Fibroblast of skin of left quadriceps (primary cell): ENCODE measurements at regions not wholly inside any gene's neighbourhood (a gene's known extent, or its start where the extent isn't known, plus 50 kb on each side); places are given as distances from the start of the nearest gene placed in this dataset.
"Not testable (repeated sequence)": the region's sequence is repeated elsewhere in the genome, so short reads cannot be mapped to it uniquely, and the experiment has no call there.

ENCODE experiments used
- DNase-seq, 2 experiments: peaks; one replicate each; pipeline ENCODE4 v3.0.0-alpha.2; 2013; ENCODE audit warnings: low read depth in 2 of 2

DNA sequence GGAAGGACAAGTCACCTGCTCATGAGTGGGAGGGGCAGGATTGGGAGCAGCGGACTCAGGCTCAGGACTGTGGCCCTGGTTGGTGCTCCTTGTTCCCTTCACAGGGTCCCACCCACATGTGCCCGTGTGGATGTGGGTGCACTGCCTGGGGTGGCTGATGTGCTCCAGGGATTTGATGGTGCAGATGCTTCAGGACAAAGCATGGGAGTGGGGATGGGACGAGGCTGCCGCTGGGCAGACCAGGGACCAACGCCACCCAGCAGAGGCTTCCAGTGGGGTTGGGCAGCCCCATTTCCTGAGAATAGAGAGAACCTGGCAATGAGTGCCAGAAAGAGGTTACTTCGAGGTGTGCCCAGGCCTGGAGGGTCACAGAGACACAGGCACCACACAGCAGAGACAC lies 65.5 kb upstream of the IGLL5 start:
- DNase-seq: no peak

DNA sequence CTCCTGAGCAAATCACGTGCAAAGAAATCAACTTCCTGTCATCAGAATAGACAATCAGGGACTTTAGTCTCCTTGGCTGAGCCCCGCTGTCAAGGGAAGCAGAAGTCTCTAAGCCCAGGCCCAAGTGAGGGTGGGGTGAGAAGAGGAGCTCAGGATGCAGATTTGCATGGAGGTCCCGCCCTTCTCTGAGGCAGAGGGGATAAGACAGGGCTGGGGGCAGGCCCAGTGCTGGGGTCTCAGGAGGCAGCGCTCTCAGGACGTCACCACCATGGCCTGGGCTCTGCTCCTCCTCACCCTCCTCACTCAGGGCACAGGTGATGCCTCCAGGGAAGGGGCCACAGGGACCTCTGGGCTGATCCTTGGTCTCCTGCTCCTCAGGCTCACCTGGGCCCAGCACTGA lies 65.1 kb upstream of the IGLL5 start:
- DNase-seq: not testable (repeated sequence)

DNA sequence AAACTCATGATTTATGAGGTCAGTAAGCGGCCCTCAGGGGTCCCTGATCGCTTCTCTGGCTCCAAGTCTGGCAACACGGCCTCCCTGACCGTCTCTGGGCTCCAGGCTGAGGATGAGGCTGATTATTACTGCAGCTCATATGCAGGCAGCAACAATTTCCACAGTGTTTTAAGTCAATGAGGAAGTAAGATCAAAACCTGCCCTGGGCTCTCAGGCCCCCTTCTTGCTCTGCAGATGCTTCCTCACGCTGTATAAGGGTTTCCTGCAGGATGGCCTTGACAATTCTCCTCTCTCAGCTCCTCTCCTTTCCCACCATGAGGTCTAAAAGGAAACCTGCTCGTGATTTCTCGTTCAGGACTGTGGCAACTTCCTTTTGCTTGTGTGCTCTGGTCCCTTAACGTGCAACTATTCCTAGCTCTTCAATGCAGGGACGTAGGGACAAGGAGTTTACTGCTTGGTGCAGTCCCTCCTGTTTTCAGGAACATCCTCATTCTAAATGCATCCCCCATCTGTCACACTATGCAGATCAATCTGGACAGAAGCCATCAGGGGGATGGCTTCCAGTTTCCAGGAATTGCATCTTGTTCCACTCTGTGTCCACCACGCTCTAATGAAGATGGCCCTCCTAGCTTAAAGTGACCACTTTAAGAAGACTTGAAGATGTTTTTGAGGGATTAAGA lies 64.3 kb upstream of the IGLL5 start:
- DNase-seq: no peak

DNA sequence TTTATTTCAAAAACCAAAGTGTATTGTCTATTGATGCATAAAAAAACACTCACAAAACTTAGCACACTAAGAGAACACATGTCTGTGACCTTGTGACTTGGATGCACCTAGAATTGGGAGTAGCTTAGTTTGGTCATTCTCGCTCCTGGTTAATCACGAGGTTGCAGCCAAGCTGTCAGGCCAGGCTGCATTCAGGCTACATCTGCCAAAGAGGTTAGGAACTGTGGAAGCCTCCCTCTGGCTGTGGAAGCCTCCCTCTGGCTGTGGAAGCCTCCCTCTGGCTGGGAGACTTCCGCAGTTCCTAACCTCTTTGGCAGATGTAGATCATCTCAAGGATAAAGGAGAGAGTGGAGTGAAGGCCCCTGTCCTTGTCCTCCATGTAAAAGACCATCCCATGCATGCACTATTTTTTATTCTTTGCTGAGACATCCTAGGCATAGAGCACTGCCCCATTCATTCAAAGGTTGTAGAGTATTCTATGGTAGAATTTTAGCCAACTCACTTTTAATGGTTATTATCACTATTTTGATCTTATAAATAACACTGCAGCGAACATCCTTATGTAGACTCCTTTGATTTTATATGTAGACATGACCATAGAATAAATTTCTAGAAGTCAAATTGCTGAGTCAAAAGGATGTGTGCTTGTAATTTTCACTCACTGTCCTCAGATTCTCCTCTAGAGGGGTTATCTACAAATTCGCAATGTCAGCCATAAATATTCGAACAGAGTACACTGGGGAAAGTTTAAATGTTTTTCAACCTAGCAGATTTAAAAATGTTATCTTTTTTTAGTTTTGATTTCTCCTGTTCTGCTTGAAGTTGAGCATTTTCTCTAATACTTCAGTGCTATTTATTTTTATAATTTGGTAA lies 63.0 kb upstream of the IGLL5 start:
- DNase-seq: no peak

DNA sequence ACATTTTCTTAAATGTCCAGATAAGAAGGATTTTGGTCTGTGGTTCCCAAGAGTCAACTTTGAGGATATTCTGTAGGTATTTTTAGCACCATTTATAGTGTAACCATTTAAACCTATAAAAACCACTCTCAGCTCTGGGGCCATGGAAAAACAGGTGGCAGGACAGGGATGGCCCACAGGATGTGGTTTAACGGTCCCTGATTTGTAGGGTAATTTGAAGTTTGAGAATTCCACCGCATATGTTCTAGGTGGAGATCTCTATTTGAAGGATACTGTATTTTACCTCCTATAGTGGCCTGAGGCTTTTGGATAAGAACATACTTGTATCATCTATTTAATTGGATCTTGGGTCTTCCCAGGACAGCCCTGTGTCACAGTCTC lies 62.4 kb upstream of the IGLL5 start:
- no peak for DNase-seq

DNA sequence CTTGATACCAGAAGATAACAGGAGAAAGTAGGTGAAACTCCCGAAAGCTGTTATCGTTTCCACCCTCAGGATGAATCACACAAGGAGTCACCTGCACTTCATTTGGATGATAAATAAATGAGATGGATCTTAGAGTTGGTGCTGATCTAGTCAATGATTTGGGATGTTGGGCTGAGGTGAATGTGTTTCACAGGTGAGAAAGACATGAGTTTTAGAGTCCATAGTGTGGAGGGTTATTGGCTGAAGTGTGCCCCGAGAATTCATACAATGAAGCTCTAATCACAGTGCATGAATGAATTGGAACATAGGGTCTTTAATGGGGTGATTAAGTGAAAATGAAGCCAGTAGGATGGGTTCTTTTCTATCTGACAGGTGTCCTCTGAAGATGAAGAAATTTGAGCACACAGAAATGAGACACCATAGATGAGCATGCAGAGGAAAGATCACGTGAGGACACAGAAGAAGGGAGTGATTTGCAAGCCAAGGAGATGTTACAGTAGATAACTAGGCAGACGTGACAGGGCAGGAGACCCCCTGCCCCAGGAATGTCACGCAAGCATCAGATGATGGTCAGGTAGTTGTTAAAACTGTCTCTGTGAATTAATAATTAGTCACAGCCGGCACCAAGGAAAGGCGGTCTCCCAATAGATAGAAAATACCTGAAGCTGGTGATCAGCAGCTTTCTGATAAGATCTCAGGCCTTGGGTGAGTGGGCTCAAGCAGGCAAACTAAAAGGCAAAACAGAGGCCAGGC lies 60.3 kb upstream of the IGLL5 start:
- DNase-seq: no peak

DNA sequence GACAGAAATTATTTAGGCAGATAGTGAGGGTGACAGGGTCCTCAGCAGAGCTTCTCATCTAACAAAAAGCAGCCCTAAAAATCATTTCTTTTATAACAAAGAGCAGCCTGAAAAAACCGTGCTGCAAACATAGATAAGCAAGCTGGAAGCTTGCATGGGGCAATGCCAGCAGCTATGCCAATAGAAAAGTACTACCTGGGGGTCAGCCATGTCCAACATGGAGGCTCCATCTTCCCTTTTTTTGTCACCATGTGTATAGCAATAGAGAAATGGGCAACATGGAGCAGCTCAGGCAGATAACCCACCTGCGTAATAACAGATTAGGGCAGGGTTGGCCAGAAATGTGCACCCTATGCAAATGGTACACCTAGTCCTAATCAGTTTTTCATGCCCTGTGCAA lies 57.4 kb upstream of the IGLL5 start:
- no peak for DNase-seq

DNA sequence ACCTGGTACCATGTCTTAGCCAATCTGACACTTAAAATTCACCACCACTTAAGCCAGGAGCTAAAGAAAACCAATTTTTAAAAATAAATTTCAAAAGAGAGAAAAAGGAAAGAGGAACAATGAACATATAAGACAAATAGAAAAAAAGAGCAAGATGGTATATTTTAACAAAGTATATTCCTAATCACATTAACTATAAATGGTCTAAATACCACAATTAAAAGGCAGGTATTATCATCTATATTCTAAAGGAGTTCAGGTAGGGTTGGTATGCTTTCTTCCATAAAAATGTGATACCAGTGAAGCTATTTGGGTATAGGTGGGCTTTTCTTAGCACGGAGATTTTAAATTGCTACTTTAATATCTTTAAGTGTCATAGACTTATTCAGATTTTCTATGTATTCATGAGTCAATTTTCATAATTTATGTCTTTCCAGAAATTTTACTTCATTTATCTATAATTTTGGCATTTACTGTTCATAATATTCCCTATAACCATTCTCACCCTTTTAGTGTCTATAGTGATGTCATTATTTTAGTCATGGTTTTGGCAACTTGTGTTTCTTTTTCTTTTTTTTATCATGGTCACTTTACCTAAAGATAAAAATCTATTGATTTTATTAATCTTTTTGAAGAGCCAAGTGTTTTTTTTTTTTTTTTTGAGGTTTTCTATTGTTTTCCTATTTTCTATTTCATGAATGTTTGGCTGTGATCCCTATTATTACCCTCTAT lies 56.5 kb upstream of the IGLL5 start:
- DNase-seq: no peak

DNA sequence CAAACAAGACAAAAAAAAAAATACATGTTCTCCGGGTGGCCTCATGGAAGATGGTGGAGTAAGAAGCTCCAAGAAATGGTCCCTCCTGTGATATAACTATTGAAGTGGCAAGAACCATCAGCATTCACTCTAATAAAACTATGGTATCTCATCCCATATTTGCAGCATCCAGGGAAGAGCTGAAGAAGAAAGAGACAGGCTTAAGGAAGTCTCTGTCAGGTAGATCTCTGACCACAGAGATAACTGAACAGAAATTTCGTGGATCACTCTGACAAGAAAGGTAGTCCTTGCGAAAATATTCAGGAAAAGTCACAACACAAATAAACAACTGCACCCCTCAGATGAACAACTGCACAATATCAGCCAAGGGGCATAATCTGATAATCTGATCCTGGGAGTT lies 54.6 kb upstream of the IGLL5 start:
- DNase-seq: no peak

DNA sequence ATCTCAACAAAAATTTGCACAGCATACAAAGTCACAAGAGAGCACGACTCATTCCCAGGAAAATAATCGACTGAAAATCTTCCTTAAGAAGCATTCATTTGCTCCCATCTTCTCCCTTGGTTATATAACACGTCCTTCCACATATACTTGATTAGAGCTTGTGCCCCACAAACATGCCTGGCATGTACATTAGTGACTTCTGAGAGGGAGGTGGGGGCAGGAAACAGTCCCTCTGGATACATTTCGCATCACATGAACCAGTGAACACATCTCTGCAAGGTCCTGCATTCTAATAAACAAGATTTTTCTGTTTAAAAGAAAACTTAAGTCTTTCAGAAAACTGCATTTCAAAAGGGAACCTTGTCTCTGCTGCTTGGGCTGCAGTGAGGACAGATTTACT lies 54.1 kb upstream of the IGLL5 start:
- DNase-seq: no peak

DNA sequence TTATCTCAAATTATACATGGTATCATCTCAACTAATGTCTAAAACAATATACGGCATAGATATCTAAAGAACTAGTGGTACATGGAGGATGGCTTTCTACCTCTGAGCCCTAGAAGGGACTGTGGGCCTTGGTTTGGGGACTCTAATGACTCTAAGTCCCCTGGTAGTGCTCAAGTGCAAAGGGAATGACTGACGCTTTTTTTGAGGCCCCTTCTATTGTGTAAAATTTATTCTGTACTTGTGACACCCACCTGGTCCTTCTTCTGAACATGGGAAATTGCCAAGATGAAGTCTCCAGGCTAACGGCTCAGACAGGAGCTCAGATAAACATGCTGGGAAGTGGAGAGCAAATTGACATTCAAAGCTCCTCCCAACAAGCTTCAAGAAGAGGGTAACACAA lies 53.4 kb upstream of the IGLL5 start:
- no peak for DNase-seq

DNA sequence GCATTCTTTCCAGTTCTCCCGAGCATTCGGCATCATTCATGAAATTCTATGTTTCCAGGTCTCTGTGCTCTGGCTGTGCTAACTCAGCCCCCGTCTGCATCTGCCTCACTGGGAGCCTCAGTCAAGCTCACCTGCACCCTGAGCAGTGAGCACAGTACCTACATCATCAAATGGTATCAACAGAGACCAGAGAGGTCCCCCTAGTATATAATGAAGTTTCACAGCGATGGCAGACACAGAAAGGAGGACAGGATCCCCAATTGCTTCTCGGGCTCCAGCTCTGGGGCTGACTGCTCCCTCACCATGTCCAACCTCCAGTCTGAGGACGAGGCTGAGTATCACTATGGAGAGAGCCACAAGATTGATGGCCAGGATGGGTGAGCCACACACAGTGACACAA lies 52.8 kb upstream of the IGLL5 start:
- no peak for DNase-seq

DNA sequence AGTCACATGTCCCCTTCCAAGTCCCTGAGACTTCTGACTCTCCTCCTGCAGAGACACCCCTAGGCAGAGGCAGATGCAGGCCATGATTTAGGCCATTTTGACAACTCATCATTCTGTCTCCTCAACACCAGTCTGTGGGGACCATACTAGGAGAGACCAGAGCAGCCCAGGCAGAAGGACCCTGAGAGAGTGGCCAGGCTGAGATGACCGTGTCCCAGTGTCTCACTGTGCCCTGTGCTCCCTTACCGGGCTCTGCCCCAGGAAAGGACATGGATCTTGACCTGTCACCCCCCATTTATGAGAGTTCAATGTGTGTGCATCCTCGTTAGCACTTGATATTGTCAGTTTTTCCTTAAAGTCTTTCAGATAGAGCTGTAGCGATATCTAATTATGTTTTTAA lies 52.4 kb upstream of the IGLL5 start:
- no peak for DNase-seq

DNA sequence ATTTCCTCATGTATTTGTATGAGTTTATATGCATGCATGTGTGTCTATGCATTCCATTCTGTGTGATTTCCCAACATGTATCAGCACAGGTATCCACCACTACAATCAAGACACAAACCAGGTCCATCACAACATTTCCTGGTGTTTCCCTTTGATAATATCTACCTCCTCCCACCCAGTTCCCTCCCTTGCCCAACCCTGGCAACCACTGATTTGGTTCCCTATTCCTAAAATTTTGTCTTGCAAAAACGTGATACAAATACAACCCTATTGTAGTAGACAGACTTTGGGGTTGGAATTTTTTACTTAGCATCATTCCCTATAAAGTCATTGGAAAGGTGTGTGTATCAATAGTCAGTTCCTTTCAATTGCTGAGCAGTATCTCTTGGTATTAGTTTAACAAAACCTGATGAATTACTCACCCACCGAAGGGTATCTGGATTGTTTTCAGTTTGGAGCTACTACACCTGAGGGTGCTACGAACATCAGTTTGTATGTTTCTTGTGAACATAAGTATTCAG lies 51.8 kb upstream of the IGLL5 start:
- no peak for DNase-seq

DNA sequence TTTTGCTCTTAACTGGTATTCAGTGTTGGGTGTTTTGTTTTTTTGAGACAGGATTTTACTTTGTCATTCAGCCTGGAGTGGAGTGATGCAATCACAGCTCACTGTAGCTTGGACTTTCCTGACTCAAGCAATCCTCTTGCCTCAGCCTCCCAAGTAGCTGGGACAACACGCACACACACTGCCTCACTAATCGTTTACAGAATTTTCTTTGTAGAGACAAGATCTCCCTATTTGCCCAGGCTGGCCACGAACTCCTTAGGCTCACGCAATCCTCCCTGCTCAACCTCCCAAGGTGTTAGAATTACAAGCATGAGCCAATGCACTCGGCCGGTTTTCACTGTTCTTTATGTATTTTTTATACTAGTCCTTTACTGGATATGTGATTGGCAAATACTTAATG lies 51.0 kb upstream of the IGLL5 start:
- no peak for DNase-seq
